Astrocyte of the cerebellum (primary cell): ENCODE measurements at regions not wholly inside any gene's neighbourhood (a gene's known extent, or its start where the extent isn't known, plus 50 kb on each side); places are given as distances from the start of the nearest gene placed in this dataset.

ENCODE experiments used
- DNase-seq: peaks from one replicate; pipeline ENCODE4 v3.0.0-alpha.2; 2011; ENCODE audit warnings: low read depth
- H3K4me3 ChIP-seq: 2 replicates; pipeline ENCODE4 v1.5.1; 2011; ENCODE audit warnings: mild to moderate bottlenecking, low read depth, low read length, moderate library complexity
- in situ Hi-C: cut with HindIII; loops from 2 replicates; pipeline ENCODE4 v1.10.0; 2017; ENCODE audit warnings: low sequenced_read_pairs
- TF ChIP-seq, protein P1 (sequence below): IDR thresholded peaks from 2 replicates; pipeline ENCODE4 v1.5.1; 2012; ENCODE audit warnings: low read length, low read depth, moderate library complexity, mild to moderate bottlenecking; ENCODE audit errors: missing control alignments

DNA sequence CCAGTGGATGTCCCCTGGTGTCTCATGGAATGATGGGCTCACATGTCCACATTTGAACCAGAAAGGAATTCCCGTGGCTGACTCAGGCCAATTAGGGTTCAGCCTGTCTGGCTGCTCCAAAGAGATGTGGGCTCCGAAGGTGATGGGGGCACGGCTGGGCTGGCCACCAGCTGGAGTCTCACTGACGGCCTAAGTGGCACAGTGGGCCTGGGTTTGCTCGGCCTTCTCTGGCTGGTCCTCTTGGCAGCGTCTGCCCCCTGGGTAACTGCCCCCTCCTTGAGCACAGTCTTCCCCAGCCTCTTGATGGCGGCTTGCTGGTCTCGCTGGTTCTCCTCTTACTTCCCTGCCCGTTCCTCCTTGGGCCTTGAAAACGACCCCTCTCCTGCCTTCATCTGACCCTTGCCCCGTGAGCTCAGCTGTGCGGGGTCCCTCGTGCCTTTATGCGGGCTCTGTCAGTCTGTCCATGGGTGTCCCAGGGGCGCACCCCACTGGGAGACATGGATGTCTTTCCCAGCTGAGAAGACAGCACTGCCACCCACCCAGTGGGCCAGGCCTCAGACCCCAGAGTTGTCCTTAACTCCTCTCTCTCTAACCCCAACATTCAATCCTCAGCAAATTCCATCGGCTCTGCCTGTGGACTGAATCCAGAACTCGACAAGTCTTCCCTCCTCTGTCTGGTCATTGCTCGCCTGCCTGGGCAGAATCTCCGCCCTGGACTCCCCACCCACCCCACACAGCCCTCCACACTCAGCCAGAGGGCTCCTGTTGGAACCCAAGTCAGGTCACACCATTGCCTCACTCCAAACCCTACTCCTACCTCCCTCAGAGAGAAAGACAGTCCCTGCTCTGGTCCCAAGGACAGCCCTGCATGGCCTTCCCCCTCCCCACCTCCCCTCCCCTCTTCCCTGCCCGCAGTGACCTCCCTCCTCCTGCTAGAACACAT lies 78.7 kb downstream of the CEBPB start:
- in situ Hi-C loops, result no loop called here
- DNase-seq, result no peak
- H3K4me3 ChIP-seq, result no peak overlapping the region
- TF ChIP-seq, protein P1, sequence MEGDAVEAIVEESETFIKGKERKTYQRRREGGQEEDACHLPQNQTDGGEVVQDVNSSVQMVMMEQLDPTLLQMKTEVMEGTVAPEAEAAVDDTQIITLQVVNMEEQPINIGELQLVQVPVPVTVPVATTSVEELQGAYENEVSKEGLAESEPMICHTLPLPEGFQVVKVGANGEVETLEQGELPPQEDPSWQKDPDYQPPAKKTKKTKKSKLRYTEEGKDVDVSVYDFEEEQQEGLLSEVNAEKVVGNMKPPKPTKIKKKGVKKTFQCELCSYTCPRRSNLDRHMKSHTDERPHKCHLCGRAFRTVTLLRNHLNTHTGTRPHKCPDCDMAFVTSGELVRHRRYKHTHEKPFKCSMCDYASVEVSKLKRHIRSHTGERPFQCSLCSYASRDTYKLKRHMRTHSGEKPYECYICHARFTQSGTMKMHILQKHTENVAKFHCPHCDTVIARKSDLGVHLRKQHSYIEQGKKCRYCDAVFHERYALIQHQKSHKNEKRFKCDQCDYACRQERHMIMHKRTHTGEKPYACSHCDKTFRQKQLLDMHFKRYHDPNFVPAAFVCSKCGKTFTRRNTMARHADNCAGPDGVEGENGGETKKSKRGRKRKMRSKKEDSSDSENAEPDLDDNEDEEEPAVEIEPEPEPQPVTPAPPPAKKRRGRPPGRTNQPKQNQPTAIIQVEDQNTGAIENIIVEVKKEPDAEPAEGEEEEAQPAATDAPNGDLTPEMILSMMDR, result no peak

DNA sequence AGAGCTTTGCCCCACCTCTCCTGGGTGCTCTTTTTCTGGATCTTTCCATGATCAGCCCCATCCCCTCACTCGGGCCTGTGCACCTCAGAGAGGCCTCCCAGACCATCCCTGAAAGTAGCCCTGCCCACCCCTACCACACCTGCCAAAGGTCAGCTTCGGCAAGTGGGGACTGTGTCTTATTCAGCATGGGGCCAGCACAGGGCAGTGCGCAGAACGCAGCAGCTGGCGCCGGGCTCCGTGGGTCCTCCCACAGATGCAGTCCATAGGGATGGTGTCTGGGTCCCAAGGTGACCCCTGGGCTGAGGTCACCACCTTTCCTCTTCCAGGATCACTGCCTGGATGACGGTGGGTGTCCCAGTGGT lies 79.4 kb downstream of the CEBPB start:
- in situ Hi-C loops, result no loop called here
- DNase-seq, result no peak
- TF ChIP-seq, protein P1, result no peak
- no peak overlapping the region for H3K4me3 ChIP-seq

DNA sequence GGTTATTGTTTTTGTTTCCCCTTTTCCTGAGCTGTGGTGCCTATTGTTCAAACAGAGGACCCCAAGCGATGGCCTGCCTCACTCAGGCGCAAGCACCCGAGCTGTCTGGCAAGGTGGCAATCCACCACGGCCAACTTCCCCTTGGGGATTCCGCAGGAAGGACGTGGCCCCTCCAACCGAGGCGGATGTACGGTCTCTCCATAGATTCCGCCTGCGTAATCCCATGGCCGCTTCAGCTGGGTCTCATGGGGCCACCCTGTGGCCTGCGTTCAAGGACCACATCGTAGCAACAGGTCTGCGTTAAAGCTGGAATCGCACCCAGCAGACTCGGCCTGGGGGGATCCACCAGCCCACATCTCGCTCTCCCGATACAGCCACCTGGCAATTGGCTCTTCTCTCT lies 79.9 kb downstream of the CEBPB start:
- in situ Hi-C loops, result no loop called here
- no peak for DNase-seq
- TF ChIP-seq, protein P1, result no peak
- no peak overlapping the region for H3K4me3 ChIP-seq

DNA sequence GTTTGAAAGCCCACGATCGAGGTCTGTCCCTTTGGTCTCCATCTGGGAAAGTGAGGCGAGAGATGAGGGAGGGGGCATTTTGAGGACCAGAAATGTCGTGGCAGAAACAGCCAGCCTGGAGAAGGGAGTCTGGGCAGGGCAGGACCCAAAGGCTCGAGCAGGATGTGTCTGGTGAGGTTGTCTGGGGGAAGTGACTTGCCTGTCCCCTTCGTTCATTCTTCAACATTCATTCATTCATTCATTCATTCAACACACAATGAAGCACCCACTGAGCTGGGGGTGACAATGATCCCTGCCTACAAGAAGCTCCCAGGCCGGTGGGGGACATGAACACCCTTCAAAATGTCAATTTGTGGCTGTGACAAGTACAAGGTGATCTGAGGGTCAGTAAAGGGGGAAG lies 80.5 kb downstream of the CEBPB start:
- DNase-seq, result no peak
- in situ Hi-C loops, result no loop called here
- TF ChIP-seq, protein P1, result no peak
- H3K4me3 ChIP-seq, result no peak overlapping the region

DNA sequence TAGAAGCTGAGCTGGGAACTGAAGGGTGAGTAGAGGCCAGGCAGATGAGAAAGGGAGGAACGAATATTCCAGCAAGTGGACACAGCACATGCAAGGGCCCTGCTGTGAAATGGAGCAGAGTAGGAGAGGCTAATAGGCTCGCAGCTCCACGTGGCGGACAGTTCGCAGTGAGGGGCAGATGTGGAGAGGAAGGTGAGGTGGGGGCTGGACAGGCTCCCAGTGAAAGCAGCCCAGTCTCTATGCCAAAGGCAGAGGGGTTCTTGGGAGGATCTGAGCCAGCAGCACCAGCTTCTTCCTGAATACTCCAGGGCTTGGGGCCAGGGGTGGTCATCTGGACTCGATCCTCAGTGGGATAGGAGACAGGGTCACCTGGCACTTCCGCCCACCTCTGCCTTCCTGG lies 81.0 kb downstream of the CEBPB start:
- TF ChIP-seq, protein P1, result no peak
- in situ Hi-C loops, result no loop called here

DNA sequence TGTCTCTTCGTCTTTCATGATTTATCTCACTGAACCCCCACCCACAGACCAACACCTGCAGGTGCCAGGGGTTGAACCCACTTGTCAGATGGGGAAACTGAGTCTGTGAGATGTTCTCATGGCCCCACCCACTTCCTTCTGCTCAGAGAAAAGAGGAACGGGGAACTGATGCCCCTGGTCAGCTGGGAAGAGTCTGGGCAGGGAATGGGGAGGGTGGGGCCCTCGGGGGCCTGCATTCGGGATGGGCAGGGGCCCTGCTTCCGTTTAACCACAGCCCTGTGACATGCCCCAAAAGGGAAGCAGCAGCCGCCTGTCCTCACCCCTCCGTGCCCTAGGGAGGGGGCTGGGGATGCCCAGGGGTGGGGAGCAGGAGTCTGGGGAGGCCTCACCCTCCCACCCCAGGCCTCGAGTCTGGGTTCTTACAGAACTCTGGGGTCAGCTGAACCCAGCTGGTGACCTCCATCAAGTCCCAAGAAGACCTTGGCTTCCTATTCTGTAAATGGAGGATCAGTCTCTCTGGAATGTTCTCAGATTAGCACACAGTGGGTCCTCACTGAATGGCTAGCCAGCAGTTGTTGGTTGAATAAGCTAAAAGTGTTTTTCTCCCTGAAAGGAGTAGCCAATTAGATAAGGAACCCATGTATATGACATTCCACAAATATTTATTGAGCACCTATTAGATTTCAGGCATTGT lies 81.5 kb downstream of the CEBPB start:
- no peak for DNase-seq
- TF ChIP-seq, protein P1, result no peak
- no peak overlapping the region for H3K4me3 ChIP-seq
- in situ Hi-C loops, result no loop called here

More for the DNA sequence above, 81.0 kb downstream of the CEBPB start:
- DNase-seq, result no peak
- no peak overlapping the region for H3K4me3 ChIP-seq
